ENCODE measurements at regions not wholly inside any gene's neighbourhood (a gene's known extent, or its start where the extent isn't known, plus 50 kb on each side); places are given as distances from the start of the nearest gene placed in this dataset.
"Not testable (repeated sequence)": the region's sequence is repeated elsewhere in the genome, so short reads cannot be mapped to it uniquely, and the experiment has no call there.

DNA sequence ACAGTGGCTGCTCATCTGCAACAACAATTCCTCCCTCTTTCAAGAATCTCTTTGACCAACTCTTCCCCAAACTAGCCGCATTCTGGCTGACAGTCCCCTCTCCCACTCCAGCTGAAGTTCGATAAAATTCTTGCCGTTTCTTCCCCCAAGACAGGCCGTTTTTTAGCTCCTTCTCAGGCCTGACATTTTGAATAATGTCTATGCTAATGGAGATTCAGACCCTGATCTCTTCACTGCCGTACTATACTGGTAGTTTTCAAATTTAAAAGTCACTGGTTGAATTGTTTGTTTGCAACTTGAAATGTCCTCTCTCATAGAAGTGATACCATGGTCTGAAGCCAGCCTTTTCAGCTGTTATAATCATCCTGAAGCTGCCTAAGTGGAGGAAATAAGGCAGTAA, 65.9 kb upstream of the AMN1 start:
- DNase-seq = no peak
- Mint-ChIP-seq H3K9me3 (no peaks in the 10 kb centered on the region), H3K4me1 (ENCODE audit: low read depth) (peaks cover 43% of the 10 kb centered on the region)

DNA sequence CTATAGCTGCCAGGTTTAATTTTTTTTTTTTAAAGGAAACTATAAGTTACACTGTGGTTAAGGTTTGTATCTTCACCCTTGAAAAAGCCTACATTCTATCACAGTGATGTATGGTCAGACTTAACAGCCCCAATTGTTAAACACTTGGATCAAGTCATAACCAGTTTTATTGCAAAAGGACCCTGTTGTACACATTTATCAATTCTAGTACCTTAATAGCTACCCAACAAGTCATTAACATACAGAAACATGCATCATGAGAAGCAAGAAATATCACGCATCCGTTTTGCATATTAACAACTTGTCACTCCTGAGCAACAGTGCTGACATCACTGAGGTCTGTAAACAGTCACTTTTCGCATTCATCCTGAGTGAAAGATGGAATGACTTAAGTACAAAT, 62.4 kb upstream of the AMN1 start:
- DNase-seq; H3K9me3 Mint-ChIP-seq; H3K4me3 Mint-ChIP-seq; H3K36me3 Mint-ChIP-seq (ENCODE audit: insufficient read depth); ATAC-seq; H3K27me3 Mint-ChIP-seq (ENCODE audit: low read depth): not testable (repeated sequence)
- H3K4me1 Mint-ChIP-seq (ENCODE audit: low read depth) = peaks cover 29% of the 10 kb centered on the region

More for the DNA sequence above, 65.9 kb upstream of the AMN1 start:
- Mint-ChIP-seq H3K27me3 (ENCODE audit: low read depth) (no peaks in the 10 kb centered on the region), H3K36me3 (ENCODE audit: insufficient read depth) (no peaks in the 10 kb centered on the region), H3K4me3 (no peak overlapping the region)
- no peak for ATAC-seq

DNA sequence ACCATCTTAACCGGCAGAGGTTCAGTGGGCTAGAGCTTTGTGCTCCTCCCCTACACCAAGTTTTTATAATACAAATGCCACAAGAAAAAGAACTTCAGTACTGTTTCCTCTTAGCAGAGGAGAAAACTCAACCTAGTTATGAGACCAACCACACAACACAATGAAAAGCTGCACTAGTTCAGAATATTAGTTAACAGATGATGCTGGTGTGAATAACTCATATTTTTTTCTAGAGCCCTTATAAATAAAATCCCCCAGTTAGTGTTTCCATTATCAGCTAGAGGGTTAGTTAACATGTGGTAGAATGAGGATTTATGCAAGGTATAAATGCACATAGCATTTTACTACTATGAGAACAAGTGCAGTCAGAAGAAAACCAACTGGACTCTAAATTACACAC, 61.9 kb upstream of the AMN1 start:
- no peak overlapping the region for H3K4me3 Mint-ChIP-seq
- no peak for ATAC-seq

GRCh38 chr12:31785318-31785717, 56.5 kb upstream of the AMN1 start:
- Mint-ChIP-seq H3K27me3 (ENCODE audit: low read depth) (no peaks in the 10 kb centered on the region), H3K4me3 (no peak overlapping the region), H3K9me3 (peaks cover 10% of the 10 kb centered on the region), H3K36me3 (ENCODE audit: insufficient read depth) (no peaks in the 10 kb centered on the region), H3K4me1 (ENCODE audit: low read depth) (peaks cover 12% of the 10 kb centered on the region)
- no peak for DNase-seq
- no peak for ATAC-seq

More for the DNA sequence above, 61.9 kb upstream of the AMN1 start:
- peaks cover 31% of the 10 kb centered on the region for H3K4me1 Mint-ChIP-seq (ENCODE audit: low read depth)
- no peak for DNase-seq
- H3K27me3 Mint-ChIP-seq (ENCODE audit: low read depth) = no peaks in the 10 kb centered on the region
- no peaks in the 10 kb centered on the region for H3K36me3 Mint-ChIP-seq (ENCODE audit: insufficient read depth)
- H3K9me3 Mint-ChIP-seq = no peaks in the 10 kb centered on the region

DNA sequence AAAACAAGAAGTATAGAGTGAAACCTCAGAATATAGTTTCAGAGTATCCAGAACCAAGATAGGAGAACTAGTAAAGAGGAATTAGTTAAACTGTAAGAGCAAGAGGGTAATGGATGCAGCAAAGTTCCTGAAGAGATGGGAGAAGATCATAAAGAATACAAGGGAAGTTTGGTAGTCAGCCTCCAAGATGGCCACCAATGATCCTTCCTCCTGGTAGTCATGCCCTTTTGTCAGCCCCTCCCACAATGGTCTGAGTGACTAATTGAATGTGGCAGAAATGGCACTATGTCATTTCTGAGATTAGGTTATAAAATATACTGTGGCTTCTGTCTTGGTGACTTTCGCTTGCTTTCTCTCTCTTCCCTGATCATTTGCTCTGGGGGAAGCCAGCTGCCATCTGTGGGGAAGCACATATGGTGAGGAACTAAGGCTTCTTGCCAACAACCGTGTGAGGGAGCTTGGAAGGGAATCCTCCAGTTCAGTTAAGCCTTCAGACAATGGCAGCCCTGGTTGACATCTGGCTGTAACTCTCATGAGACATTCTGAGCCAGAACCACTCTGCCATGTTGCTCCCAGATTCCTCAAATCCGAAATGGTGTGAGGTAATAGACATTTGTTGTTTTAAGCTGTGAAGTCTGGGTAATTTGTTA, 55.3 kb upstream of the AMN1 start:
- Mint-ChIP-seq H3K9me3 (peaks cover 10% of the 10 kb centered on the region), H3K4me3 (no peak overlapping the region), H3K27me3 (ENCODE audit: low read depth) (no peaks in the 10 kb centered on the region), H3K4me1 (ENCODE audit: low read depth) (peaks cover 5% of the 10 kb centered on the region), H3K36me3 (ENCODE audit: insufficient read depth) (no peaks in the 10 kb centered on the region)
- ATAC-seq = no peak
- DNase-seq = no peak

DNA sequence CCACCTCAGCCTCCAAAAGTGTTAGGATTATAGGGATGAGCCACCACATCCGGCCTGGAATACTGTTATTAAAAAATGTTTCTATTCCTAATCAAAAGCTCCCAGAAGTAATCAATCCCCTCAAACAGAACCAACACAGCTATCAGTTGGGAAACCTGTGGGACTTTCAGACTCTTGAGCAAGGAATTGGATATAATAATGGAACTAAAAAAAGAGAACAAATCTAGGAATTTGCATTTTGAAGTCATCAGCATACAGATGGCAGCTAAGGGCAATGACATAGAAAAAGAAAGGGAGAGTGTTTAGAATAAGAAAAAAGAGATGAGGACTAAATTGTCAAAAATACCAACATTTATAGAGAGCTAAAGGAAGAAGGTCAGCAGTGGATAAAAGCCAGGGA, 54.7 kb upstream of the AMN1 start:
- DNase-seq (no peak), ATAC-seq (no peak)
- no peak overlapping the region for H3K4me3 Mint-ChIP-seq
- H3K27me3 Mint-ChIP-seq (ENCODE audit: low read depth) = no peaks in the 10 kb centered on the region
- peaks cover 7% of the 10 kb centered on the region for H3K4me1 Mint-ChIP-seq (ENCODE audit: low read depth)
- H3K9me3 Mint-ChIP-seq = peaks cover 10% of the 10 kb centered on the region
- H3K36me3 Mint-ChIP-seq (ENCODE audit: insufficient read depth) = no peaks in the 10 kb centered on the region

DNA sequence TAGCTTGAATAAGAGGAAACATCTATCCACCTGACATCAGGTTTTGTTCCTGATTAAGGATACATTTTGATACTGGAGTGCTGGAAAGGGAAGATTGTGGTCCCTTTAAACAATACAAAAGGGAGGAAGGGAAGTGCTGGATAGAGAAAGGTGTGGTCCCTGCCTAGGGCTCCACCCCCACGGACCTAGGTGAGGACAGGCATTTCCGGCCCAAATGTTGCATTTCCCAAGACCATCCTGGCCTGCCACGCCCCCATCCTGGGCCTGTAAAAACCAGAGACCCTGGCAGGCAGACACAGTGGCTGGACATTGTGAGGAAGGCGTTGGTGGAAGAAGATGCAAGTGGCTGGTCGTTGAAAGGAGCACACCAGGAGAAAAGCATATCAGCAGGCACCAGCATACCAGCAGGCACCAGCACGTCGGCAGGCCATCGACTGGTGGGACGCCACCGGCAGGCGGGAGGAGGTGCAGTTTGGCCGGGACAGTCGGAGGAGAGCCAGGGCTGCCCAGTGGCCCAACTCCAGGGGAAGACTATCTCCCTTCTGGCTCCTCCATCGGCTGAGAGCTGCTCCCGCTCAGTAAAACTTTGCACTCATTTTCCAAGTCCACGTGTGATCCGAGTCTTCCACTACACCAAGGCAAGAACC, 53.2 kb upstream of the AMN1 start:
- H3K4me3 Mint-ChIP-seq = no peak overlapping the region
- no peak for DNase-seq
- no peaks in the 10 kb centered on the region for H3K36me3 Mint-ChIP-seq (ENCODE audit: insufficient read depth)
- H3K27me3 Mint-ChIP-seq (ENCODE audit: low read depth) = no peaks in the 10 kb centered on the region
- H3K4me1 Mint-ChIP-seq (ENCODE audit: low read depth) = peaks cover 7% of the 10 kb centered on the region
- peaks cover 10% of the 10 kb centered on the region for H3K9me3 Mint-ChIP-seq
- ATAC-seq = no peak

DNA sequence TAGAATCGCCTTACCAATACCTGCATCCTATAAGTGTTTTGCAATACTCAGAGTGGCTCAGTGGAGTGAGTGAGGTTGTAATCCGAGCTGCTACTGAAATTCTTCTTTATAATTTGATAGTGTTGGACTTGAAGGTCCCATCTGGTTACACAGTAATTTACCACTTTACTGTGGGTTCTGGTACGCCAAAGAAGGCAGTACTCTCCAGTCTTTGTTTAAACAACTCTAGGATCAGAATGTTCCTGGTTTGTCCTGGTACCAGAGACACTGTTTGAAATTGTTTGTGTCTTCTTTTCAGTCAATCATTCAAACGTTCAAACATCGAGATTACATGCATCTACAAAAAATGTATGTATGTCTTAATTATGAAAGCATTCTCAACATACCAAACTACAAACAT, 51.3 kb upstream of the AMN1 start:
- Mint-ChIP-seq H3K36me3 (ENCODE audit: insufficient read depth) (no peaks in the 10 kb centered on the region), H3K4me1 (ENCODE audit: low read depth) (peaks cover 2% of the 10 kb centered on the region), H3K4me3 (no peak overlapping the region), H3K9me3 (peaks cover 10% of the 10 kb centered on the region), H3K27me3 (ENCODE audit: low read depth) (no peaks in the 10 kb centered on the region)
- DNase-seq (no peak), ATAC-seq (no peak)

DNA sequence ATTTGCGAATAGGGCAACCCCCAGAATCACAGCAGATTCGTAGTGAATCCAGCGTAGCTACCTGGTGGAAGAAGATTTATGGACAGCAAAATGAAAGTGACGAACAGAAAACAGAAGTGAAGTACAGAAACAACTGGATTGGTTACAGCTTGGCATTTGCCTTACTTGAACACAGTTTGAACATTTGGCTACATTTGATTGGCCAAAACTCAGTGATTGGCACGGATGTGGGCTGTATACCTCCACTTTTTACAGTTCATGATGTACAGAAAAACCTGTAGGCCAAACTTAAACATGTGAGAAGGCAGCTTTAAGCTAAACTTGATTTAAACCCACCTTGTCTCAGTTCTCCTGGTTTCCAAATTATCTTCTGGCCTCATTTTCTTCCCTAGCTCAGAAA, 49.9 kb upstream of the AMN1 start:
- Mint-ChIP-seq H3K9me3 (peaks cover 3% of the 10 kb centered on the region), H3K4me3 (no peak overlapping the region), H3K36me3 (ENCODE audit: insufficient read depth) (no peaks in the 10 kb centered on the region)

More for the DNA sequence above, 49.9 kb upstream of the AMN1 start:
- Mint-ChIP-seq H3K27me3 (ENCODE audit: low read depth) (no peaks in the 10 kb centered on the region), H3K4me1 (ENCODE audit: low read depth) (peaks cover 8% of the 10 kb centered on the region)
- no peak for ATAC-seq
- DNase-seq = no peak

Data from activated T-cell treated with anti-CD3 and anti-CD28 coated beads, Interleukin-2, amount 50 U/mL, for 4 hours (primary cell).